Liver (tissue), 3 donors: ENCODE measurements at regions not wholly inside any gene's neighbourhood (a gene's known extent, or its start where the extent isn't known, plus 50 kb on each side); places are given as distances from the start of the nearest gene placed in this dataset.

Source experiments
- CTCF ChIP-seq: fragments of 150-350 bp; IDR thresholded peaks from 2 replicates; pipeline ENCODE4 v1.5.1; 2017; ENCODE audit warnings: improper control_type of control experiment, low read depth, low read length; ENCODE audit not compliant: missing input control
- FOXA1 ChIP-seq: IDR thresholded peaks from 2 replicates; pipeline ENCODE4 v1.6.1; 2016; ENCODE audit warnings: antibody characterized with exemption
- GABPA ChIP-seq, 2 donors: IDR thresholded peaks in 1 of 2; conservative IDR thresholded peaks in 1 of 2; 2 replicates each; pipeline ENCODE4 v1.6.1; 2016; ENCODE audit warnings: antibody characterized with exemption in 2 of 2, mild to moderate bottlenecking in 1 of 2, moderate library complexity in 1 of 2
- REST ChIP-seq: IDR thresholded peaks from 2 replicates; pipeline ENCODE4 v1.6.1; 2016; ENCODE audit warnings: antibody characterized with exemption, mild to moderate bottlenecking
- SP1 ChIP-seq: IDR thresholded peaks from 2 replicates; pipeline ENCODE4 v1.6.1; 2018; ENCODE audit warnings: antibody characterized with exemption, mild to moderate bottlenecking
- donor health status: healthy.
- donor health status: healthy.

- no peak for TF ChIP-seq CTCF
- no peak for TF ChIP-seq REST
- no peak for TF ChIP-seq SP1
- no peak for TF ChIP-seq GABPA (IDR thresholded peaks at IDR 0.05 in 1 of 2, conservative IDR thresholded peaks at IDR 0.05 in 1 of 2)
- no peak for TF ChIP-seq FOXA1
Observed at GRCh38 chr5:93821891-93822415, 80.6 kb upstream of the POU5F2 start.
